Stimulated activated CD4-positive, alpha-beta T cell treated with anti-CD3 and anti-CD28 coated beads, Interleukin-1b, Interleukin-23, amount 100 ng/mL, for 4 hours (primary cell): ENCODE measurements at regions not wholly inside any gene's neighbourhood (a gene's known extent, or its start where the extent isn't known, plus 50 kb on each side); places are given as distances from the start of the nearest gene placed in this dataset.

ENCODE experiments used
- DNase-seq, 2 donors: peaks; one replicate each; pipeline ENCODE4 v3.0.0-alpha.2; 2020; ENCODE audit warnings: low read depth in 2 of 2

DNA sequence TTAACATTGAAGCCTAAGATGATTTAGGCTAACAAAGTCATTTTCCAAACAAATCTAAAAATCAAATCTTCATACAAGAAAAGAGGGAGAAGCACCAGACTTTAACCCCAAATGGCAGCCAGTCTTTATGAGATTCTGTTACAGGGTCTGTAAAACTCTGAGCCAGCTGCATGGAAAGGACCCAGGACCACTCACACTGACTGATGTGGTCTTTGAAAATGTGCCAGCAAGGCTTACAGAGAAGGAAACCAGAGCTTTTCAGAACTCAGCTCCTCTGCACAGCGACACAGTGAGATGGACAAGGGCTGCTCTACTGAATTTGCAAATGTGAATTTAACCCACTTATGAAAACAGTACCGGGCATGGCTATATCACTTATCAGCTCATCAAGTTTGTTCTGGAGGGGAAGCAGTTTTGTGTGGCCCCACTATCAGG, 98.8 kb upstream of the SERP2 start:
- DNase-seq, result no peak

- no peak for DNase-seq
Measured at GRCh38 chr13:44275381-44275780, 98.2 kb upstream of the SERP2 start.

GRCh38 chr13:44276061-44276460, 97.6 kb upstream of the SERP2 start:
- DNase-seq, result no peak

- no peak for DNase-seq
Measured at GRCh38 chr13:44277459-44277858, 96.2 kb upstream of the SERP2 start.

DNA sequence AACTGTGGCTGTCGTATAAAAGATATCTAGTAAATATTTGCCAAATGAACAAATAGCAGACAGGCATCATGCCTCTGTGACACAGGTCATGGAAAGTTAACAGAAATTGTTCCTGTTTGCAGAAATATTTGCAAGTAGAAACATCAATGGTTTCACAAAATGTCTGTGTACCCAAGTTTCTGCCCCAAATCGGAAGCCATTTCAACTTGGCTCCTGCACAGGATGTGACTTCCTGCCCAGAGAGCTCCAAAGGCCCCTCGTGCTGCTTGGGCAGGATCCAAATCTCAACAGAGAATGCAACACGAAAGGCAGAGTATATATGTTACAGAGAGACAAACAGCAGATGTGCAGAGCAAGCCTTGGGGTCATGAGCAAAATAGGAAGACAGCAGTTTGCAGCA, 95.5 kb upstream of the SERP2 start:
- DNase-seq, result no peak

DNA sequence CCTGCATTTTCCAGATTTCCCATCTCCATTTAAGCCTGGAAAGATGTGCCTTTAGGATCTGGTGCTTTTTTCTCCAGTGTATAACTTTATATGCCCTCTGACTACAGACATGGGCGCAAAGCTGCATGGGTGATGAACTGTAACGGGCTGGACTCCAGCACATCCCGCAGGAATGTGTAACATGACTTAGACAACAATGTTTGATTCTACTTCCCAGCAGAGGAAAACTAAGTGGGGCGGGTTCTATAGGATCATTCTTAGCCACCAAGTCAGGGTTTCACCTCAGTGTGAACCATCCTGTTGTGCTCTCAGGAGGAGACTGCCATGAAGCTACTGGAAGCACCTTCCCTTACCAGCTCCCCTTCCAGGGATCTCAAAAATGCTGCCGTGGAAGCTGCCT, 93.2 kb upstream of the SERP2 start:
- no peak for DNase-seq

DNA sequence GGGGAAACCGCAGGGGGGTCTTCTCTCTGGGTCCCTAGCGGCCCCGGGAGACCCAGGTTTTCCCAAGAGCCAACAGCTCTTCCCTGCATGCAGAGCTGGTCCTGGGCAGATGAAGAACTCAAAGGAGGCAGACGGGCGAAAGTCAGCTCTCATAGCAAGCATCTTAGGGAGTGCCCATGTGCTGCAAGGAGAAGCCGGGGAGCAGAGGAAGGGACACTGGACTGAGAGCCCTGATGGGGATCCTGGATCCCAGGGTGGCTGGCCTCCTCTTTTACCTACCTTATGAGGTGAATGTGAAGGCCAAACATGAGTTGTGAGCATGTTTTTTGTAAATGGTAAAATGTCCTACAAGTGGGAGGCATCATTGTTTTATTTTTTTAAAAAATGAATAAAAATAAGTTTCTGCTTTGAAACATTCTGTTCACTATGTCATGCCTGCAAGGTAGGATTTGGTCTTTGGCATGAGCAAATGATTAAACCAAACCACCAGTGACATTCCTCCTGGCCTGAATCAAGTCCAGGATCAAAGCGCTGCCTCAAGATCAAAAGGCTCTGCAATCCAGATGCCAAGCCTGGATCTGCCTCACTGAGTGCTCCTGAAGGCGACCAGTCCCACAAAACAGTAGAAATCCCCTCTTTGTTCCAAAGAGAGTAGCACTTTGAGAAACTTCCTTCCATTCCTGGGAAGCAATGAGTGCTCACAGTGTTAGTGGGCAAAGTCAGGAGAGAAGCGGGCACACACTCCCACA, 92.2 kb upstream of the SERP2 start:
- DNase-seq, result no peak

DNA sequence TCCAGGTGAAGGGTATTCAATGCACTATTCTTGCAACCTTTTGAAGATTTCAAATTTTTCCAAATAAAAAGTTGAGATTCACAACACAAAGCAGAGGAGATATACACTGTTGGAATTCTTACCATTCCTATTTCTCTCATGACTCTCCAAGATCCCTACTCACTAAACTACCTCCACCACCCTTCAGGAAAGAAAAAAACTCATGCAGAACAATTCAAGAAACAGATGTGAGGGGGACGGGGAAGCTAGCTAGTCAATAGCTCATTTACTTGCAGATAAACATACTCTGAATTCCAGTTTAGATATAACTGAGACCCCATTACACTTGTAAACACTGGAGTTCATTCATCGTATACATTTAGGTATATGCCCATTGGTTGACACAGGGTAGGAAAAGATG, 90.0 kb upstream of the SERP2 start:
- DNase-seq, result no peak

DNA sequence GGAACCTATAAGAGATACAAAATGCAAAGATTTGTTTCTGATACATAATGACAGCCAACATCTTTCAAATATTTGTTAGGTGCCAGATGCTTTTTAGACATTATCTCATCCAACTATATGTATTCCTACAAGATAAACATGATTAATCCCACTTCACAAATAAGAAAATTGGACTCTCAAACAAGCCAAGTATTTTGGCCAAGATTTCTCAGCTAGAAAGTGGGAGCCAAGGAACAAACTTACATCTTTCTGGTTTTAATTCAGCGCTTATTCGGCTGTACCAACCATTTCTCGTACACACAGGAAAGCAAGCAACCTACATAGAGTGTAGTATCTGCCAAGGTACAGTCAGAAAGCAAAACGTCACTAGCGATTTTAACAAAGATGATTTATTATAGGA, 85.7 kb upstream of the SERP2 start:
- no peak for DNase-seq

DNA sequence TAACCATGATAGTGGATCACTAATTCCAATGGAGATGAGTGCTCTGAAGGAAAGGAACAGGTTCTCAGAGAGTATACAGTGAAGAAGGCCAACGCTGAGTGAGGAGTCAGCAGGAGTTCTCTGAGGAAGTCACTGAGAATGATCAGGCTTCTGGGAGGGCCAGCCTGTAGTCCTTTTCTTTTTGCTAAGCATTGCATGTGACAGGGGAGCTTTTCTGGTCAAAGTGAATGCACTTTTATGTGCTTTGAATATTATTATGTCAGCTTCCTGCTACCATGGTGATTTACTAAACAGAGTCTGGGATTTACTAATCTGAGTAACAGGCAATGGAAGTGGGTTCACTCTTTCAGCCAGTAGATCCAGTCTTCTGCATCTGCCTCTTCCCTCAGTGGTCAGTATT, 81.1 kb upstream of the SERP2 start:
- DNase-seq, result no peak

- DNase-seq, result no peak
Measured at GRCh38 chr13:44293374-44293773, 80.2 kb upstream of the SERP2 start.

DNA sequence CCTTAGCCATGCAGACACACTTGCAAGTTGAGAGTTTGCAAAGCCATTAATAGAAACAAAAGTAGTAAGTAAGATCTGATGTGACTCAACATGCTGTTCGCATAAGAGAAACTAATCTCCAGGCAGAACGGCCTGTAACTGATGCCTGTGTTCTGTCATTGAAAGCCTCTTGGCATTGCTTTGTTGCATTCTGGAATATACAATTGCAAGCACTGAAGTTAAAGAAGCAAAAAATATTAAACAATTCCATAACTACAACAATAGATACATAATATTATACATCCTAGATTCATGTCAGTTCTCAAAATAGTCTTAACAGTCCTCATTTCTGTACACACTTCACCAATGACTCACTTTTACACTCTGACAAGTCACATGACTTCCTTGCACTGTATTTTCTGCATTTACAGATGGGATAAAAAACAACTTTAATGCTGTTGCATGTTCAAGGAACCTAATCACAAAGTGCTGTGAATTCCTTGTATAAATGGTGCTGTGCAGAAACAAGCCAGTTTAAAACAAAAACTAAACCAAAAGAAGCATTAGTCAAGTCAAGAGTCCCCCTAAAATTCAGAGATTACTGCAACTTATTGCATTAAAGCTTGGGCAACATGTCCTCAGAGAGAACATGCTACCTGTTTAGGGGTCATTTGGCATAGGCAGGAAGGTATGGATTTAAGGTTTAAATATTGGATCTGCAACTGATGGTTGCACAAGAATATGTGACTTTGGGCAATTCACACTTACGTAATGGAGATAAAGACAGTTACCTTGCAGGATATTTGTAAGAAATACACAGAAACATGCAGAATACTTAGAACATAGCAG, 79.5 kb upstream of the SERP2 start:
- DNase-seq, result no peak

DNA sequence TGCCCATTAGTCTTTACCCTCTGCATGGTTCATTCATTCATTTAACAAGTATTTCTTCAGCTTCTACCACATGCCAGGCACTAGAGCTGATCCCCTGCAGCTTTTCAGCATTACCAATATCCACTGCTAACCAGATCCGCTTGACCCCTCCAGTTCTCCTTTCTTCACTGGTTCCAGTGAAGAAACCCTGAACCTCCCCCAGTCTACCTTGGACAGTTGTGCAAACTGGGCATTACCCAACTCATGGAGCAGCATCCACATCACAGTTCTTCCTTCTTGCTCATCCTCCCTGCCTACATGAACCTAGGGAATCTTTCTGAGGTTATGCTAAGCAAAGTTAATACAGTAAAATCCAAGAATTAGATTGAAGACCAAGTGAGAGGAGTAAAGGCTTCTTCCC, 78.7 kb upstream of the SERP2 start:
- DNase-seq, result no peak

DNA sequence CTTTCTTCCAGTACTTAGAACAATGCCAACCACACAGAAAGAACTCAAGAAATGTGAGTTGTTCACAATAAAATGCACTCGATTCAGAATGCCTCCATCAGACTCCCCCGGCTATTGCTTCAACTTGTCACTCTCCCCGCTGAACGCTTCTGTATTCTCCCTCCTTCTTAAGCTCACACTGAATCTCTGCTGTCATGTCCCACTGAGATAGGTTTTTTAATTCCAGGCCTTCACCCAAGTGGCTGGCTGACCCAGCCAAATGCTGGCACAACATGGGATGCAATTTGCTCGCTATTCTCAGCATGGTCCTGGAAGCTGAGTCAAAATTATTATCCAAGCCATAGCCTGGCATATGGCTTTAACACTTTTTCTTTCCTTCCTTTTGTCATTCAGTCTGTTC, 76.8 kb upstream of the SERP2 start:
- no peak for DNase-seq

GRCh38 chr13:44298314-44298713, 75.3 kb upstream of the SERP2 start:
- DNase-seq, result no peak

DNA sequence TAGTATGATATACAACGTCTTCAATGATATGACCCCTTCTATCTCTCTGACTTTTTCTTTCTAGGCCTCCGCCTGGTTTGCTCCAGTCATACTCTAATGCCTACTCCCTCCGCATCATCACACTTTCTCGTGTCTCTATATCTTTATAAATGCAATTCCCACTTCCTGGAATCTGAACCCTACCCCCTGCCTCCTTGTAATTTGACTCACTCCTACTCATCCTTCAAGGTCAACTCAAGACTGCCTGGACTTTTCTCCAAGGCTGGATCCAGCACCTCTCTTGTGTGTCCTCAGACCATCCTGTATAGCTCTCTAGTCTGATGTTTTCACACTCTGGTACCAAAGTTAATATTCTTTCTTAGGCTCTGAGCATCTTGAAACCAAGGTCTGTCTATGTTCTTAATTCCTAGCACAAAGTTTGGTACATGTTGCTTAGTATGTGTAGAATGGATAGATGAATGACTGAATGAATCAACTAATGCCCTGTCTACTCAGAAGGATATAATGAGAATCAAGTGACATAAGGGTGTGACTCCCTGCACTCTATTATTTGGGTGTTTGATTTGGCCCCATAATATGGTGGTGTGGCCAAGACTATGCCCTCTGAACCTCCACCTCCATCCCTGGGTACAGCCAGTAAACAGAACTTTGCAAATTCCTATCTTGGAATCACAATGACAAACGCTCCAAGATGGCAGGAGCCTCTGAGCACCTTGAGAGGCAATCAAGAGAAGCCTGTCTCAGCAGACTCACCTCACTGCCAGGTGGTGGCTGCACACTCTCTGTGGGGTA, 74.3 kb upstream of the SERP2 start:
- DNase-seq, result no peak

GRCh38 chr13:44300895-44301638, 72.6 kb upstream of the SERP2 start:
- no peak for DNase-seq

- DNase-seq, result no peak
Measured at GRCh38 chr13:44301639-44302015, 72.0 kb upstream of the SERP2 start.

DNA sequence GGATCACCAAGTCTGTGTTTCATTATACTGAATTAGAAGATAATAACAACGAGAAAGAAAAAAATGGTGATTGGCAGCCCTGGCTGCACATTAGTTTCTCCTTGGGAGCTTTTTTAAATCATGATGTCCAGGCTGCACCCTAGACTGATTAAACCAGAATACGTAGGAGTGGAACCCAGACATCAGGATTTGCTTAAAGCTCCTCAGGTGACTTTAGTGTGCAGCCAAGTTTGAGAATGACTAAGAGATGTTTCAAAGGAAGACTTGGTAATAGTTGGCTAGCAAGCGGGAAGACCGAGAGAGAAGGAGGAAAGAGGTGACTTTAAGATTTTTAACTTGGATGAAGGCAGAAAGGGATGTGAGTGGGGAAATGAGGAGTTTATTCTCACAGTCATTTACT, 71.4 kb upstream of the SERP2 start:
- no peak for DNase-seq

DNA sequence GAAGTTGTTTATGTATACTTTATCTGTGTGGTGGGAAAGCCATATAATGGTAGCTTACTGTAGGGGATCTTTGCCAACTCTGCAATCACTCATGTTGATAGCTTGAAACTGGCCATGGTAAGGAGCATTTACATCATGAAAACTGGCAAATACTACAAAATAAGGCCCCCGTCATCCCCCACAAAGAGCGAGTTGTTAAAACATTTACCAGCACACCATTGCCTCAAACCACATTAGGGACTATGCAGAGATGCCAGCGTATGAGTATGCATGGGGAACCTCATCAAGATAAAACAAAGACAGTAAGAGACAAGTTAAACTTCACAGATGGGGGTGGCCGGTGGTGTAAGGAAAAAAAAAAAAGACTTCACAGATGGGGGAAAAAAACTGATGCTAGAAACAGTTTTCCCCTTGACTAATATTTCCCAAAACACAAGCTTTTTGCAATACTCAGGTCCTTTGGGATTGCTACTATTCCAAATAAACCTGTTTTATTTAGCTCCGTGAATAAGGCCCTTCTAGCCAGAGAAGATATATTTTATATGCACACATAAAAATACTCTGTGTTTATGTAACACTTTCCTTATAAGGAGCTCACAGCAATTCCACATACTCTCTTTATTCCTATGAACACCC, 70.6 kb upstream of the SERP2 start:
- DNase-seq, result no peak

GRCh38 chr13:44303681-44304432, 69.8 kb upstream of the SERP2 start:
- no peak for DNase-seq
